ENCODE measurements at regions not wholly inside any gene's neighbourhood (a gene's known extent, or its start where the extent isn't known, plus 50 kb on each side); places are given as distances from the start of the nearest gene placed in this dataset.

DNA sequence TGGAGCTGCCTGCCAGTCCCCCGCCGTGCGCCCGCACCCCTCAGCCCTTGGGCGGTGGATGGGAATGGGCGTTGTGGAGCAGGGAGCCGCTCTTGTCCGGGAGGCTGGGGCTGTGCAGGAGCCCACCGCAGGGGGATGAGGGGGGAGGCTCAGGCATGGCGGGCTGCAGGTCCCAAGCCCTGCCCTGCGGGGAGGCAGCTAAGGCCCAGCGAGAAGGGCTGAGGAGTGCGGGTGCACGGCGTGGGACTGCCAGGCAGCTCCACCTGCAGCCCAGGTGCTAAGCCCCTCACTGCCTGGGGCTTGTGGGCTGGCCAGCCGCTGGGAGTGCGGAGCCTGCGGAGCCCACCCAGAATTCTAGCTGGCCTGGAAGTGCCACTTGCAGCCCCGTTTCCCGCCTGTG is 991.7 kb upstream of the ARRDC3 start:
- Histone ChIP-seq H3K79me2 (ENCODE audit: insufficient read depth, low read length) (no peaks in the 10 kb centered on the region), H3K4me1 (ENCODE audit: insufficient read depth, low read length, severe bottlenecking) (no peaks in the 10 kb centered on the region), H3K27ac (ENCODE audit: low read depth, low read length, poor library complexity, severe bottlenecking) (no peak overlapping the region), H3K4me3 (ENCODE audit: low read depth, low read length, poor library complexity, severe bottlenecking) (no peak overlapping the region), H3K9ac (ENCODE audit: low read length) (no peak overlapping the region), H3K27me3 (ENCODE audit: insufficient read depth, low read length) (no peaks in the 10 kb centered on the region), H3F3A (ENCODE audit: insufficient read depth, low read length) (no peaks in the 10 kb centered on the region), H3K4me2 (ENCODE audit: low read length) (no peak overlapping the region), H3K36me3 (ENCODE audit: insufficient read depth, low read length) (no peaks in the 10 kb centered on the region), H3K9me2 (ENCODE audit: low read depth, low read length) (no peaks in the 10 kb centered on the region), H3K9me3 (ENCODE audit: low read length) (no peaks in the 10 kb centered on the region), H4K20me1 (ENCODE audit: insufficient read depth, low read length) (no peaks in the 10 kb centered on the region), H2AFZ (ENCODE audit: low read length) (no peak overlapping the region)
- TF ChIP-seq EZH2 (IDR thresholded peaks at IDR 0.05; ENCODE audit: borderline replicate concordance, low read length): no peak
- TF ChIP-seq CTCF (IDR thresholded peaks at IDR 0.05; ENCODE audit: low read length): no peak

DNA sequence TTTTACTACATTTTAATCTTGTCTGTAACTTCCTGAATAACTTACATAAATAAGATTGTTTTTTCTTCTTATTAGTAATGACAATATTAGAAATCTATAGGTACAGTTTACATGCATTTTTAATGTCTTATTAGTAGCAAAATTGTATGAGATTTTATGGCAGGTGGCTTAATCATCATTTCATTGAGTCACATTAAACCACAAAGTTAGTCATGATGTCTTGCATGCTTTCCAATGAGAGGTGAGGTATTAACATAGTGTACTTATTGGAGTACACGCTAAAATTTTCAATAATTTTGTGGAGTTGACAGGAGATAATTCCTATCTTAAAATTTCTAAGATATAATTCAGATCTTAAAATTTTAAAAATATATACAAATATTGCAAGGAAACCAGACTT is 989.6 kb upstream of the ARRDC3 start:
- no peaks in the 10 kb centered on the region for H3K36me3 ChIP-seq (ENCODE audit: insufficient read depth, low read length)
- no peaks in the 10 kb centered on the region for H3K9me2 ChIP-seq (ENCODE audit: low read depth, low read length)
- H3K9ac ChIP-seq (ENCODE audit: low read length): no peak overlapping the region
- no peak overlapping the region for H3K27ac ChIP-seq (ENCODE audit: low read depth, low read length, poor library complexity, severe bottlenecking)
- H3K79me2 ChIP-seq (ENCODE audit: insufficient read depth, low read length): no peaks in the 10 kb centered on the region
- no peak overlapping the region for H2AFZ ChIP-seq (ENCODE audit: low read length)
- H3K4me3 ChIP-seq (ENCODE audit: low read depth, low read length, poor library complexity, severe bottlenecking): no peak overlapping the region
- H3F3A ChIP-seq (ENCODE audit: insufficient read depth, low read length): no peaks in the 10 kb centered on the region
- no peaks in the 10 kb centered on the region for H3K4me1 ChIP-seq (ENCODE audit: insufficient read depth, low read length, severe bottlenecking)
- no peaks in the 10 kb centered on the region for H4K20me1 ChIP-seq (ENCODE audit: insufficient read depth, low read length)
- no peaks in the 10 kb centered on the region for H3K27me3 ChIP-seq (ENCODE audit: insufficient read depth, low read length)
- H3K4me2 ChIP-seq (ENCODE audit: low read length): no peak overlapping the region
- no peaks in the 10 kb centered on the region for H3K9me3 ChIP-seq (ENCODE audit: low read length)
- TF ChIP-seq EZH2 (IDR thresholded peaks at IDR 0.05; ENCODE audit: borderline replicate concordance, low read length) (no peak), CTCF (IDR thresholded peaks at IDR 0.05; ENCODE audit: low read length) (no peak)

DNA sequence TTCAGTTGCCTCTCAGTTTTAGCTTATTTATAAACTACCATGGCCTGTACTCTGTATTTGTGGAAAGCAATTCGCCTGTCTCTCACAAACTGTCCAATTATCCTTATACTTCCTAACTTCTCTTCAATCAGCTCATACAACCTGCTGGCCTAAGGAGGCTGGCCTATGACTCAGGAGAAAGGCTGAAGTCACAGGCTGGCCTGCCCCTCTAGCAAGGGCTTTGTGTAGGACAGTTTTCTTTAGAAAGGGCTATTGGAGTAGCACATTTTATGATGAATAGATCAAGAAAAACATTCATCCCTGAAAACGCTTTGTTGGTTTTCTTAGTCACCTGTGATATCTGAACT is 988.7 kb upstream of the ARRDC3 start:
- no peaks in the 10 kb centered on the region for H3K9me3 ChIP-seq (ENCODE audit: low read length)
- H4K20me1 ChIP-seq (ENCODE audit: insufficient read depth, low read length): no peaks in the 10 kb centered on the region
- no peaks in the 10 kb centered on the region for H3K36me3 ChIP-seq (ENCODE audit: insufficient read depth, low read length)
- no peak overlapping the region for H3K4me3 ChIP-seq (ENCODE audit: low read depth, low read length, poor library complexity, severe bottlenecking)
- no peaks in the 10 kb centered on the region for H3K9me2 ChIP-seq (ENCODE audit: low read depth, low read length)
- H3K4me1 ChIP-seq (ENCODE audit: insufficient read depth, low read length, severe bottlenecking): no peaks in the 10 kb centered on the region
- no peak overlapping the region for H3K9ac ChIP-seq (ENCODE audit: low read length)
- no peak for TF ChIP-seq EZH2 (IDR thresholded peaks at IDR 0.05; ENCODE audit: borderline replicate concordance, low read length)
- TF ChIP-seq CTCF (IDR thresholded peaks at IDR 0.05; ENCODE audit: low read length): no peak
- H3K4me2 ChIP-seq (ENCODE audit: low read length): no peak overlapping the region
- H3K27ac ChIP-seq (ENCODE audit: low read depth, low read length, poor library complexity, severe bottlenecking): no peak overlapping the region
- no peaks in the 10 kb centered on the region for H3F3A ChIP-seq (ENCODE audit: insufficient read depth, low read length)
- no peaks in the 10 kb centered on the region for H3K27me3 ChIP-seq (ENCODE audit: insufficient read depth, low read length)
- no peaks in the 10 kb centered on the region for H3K79me2 ChIP-seq (ENCODE audit: insufficient read depth, low read length)
- H2AFZ ChIP-seq (ENCODE audit: low read length): no peak overlapping the region

Data from OCI-LY1 (cell line).